HS-5 (cell line): ENCODE measurements at regions not wholly inside any gene's neighbourhood (a gene's known extent, or its start where the extent isn't known, plus 50 kb on each side); places are given as distances from the start of the nearest gene placed in this dataset.

ENCODE experiments used
- DNase-seq: peaks from one replicate; pipeline ENCODE4 v3.0.0-alpha.2; 2012; ENCODE audit warnings: low read depth

- DNase-seq: no peak
Measured at GRCh38 chr2:128817813-128818212, 499.1 kb upstream of the HS6ST1 start.

DNA sequence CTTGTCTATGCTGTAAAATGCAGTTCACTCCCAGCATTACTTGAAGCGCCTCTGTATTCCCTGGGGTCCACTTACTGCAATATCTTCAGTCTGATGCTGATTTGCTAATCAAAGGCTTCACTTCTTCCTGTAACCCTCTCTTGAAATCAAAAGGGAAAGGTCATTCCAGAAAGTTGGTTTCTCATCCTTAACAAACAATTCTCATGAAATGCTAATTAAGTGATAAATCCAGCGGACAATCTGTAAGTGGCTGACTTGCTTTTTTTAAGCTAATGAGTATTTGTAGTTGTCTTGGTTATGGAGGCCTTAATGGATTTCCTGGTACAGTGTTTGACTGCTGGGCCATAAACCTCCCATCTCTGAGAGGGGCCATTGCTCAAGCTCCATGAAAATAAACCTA is 499.6 kb upstream of the HS6ST1 start:
- no peak for DNase-seq

- no peak for DNase-seq
Measured at GRCh38 chr2:128818704-128819491, 500.2 kb upstream of the HS6ST1 start.

DNA sequence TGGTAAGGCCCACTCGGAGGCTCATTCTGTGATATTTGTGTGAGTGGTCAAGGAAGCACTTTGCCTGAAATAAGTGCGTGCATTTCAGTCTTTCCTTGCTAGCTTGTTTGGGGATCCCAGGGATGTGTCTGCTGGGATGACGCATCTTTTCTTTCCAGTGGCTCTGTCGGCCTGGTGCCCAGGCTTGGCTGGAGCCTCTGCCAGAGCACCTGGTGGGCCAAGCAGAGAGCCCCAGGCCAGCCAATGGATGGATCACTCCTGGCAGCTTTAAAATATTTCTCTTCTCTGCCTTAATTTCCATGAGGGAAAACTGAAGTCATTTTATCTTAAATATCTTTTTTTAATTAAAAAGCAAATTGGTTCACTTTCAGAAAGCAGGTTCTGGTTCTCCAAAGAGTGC is 501.8 kb upstream of the HS6ST1 start:
- DNase-seq: no peak

GRCh38 chr2:128821010-128821409 is 502.3 kb upstream of the HS6ST1 start:
- no peak for DNase-seq

- no peak for DNase-seq
Measured at GRCh38 chr2:128832946-128833663, 514.4 kb upstream of the HS6ST1 start.

DNA sequence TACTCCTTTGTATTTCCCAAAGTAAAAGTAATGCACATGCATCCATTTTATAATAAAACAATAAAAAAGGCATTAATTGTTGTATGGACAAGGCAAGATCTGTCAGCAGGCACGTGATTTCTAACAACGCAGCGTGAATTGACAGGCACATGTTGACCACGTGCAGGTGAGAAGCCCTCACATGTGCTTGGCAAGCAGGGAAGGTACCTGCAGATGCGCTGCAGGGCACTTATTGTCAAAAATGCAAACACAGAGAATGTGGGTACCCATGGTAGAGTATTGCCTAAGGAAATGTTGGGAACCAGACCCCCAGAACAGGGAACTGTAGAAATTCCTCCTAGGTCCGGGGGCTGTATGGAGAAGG is 515.0 kb upstream of the HS6ST1 start:
- no peak for DNase-seq

DNA sequence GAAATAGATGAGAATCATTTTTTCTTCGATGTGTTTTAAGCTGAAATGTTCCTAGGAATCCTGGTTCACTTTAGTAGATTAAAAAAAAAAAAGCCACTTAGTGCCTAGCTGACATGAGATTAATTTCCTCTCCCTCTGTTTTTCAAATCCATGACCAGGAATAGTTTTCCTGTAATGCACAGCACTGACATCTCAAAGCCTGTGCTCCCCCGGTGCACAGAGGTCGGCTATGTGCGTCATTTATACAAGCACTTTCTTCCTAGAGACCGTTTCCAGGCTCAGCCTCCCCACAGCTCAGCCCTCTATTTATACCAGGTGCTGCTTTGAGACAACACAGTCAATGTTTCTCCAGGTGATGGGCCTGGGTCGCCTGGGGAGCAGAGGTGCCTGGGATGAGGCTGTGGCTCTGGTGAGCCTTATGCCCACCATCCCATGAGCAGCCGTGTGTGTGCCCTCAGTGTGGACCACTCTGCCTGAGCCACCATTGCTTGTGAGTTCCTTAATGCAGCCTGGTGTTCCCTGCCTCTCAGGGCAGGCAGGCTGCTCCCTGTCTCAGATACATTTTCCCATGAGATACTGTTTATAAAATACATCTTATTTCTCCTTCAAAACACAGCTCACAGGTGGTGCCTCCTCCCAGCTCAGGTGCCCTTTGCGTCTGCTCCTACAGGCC is 515.7 kb upstream of the HS6ST1 start:
- DNase-seq: no peak

GRCh38 chr2:128834880-128835252 is 516.2 kb upstream of the HS6ST1 start:
- no peak for DNase-seq

DNA sequence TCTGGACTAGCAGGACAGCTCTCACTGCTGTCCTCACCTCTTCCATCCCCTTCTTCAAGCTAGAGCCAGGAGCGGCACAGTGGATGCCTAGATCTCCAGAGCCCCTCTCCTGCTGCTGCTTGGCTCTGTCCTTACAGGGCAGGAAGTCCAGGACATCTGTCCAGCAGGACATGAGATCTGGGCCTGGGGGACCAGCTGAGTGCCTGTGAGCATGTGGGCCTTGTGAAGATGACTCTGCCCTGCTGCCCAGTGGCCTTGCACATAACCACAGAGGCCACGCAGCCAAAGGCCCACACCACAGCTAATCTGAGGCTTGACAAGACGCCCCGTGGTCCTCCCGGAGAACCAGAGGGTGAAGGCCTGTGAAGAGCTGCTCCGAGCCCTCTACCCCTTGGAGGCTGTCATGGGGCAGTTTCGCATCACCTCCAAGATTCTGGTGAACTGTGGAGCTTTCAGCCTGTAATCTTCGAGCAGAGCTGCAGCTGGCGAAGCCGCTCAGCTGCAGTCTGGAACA is 516.7 kb upstream of the HS6ST1 start:
- no peak for DNase-seq

- no peak for DNase-seq
Measured at GRCh38 chr2:128835974-128836373, 517.3 kb upstream of the HS6ST1 start.

- DNase-seq: no peak
Measured at GRCh38 chr2:128836559-128837100, 518.0 kb upstream of the HS6ST1 start.

GRCh38 chr2:128838244-128838643 is 519.6 kb upstream of the HS6ST1 start:
- no peak for DNase-seq

DNA sequence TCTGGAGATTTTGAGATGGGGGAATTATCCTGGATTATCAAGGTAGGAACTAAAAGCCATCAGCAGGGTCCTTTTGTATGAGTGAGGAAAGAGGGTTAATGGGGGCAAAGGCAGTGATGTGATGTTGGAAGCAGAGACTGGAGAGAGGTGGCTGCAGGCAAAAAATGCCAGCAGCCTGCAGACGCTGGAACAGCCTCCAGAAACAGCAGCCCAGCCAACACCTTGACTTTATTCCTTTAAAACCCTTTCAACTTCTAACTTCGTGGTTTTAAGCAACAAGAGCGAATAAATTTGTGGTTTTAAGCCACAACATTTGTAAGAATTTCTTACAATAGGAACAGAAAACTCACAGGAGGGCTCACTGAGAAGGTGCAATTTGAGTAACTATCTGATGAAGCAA is 523.1 kb upstream of the HS6ST1 start:
- DNase-seq: no peak

DNA sequence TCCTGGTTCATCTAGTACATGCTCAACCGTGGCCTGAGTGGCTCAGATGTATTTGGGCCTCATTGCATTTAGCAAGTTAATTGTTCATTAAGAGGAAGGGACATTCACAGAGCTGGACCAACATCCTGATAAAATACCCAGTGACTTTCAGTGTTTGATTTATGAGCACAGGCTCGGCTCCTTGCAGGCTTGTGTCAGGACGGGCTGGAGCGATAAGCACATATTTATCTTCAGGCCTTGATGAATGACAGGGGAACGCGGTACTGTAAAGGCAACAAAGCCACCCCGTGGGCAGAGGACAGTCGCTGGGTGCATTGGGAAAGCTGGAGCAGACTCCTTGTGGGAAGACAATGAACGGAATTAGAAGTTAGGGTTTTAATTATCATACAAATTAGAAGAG is 548.6 kb upstream of the HS6ST1 start:
- DNase-seq: no peak

DNA sequence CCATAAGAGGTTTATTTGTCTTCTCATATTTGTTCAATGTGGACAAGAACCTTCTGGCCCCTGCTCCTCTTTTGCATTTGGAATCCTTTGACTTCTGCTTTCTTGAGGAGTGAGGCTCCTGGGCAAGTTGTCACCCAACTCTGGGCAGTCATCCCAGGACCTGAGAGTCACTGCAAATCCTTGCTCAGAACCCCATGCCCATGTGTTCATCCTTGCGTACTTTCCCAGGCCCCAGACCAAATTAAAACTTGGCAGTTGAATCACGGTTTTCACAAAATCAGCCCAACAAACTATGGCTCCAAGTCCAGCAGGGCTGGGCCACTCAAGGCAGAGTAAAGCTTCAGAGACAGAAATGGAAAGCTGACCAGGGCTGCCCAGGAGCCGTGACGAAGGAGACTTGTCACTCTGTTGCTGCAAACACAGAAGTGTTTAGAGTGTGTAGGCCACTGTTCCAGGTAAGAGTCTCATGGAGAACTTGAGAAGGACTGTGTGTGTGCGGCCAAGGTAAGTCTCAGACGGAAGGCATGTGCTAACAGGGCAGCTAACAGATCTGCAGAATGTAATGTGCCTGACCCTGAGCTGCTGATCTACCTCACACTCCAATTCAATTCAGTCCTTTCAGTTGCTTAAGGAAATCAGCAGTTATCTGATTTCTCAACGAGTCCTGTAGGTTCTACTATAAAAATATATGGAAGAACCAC is 549.4 kb upstream of the HS6ST1 start:
- DNase-seq: no peak

GRCh38 chr2:128868686-128869551 is 550.3 kb upstream of the HS6ST1 start:
- DNase-seq: peak; percentile 88

GRCh38 chr2:128874608-128875007 is 555.9 kb upstream of the HS6ST1 start:
- DNase-seq: no peak

DNA sequence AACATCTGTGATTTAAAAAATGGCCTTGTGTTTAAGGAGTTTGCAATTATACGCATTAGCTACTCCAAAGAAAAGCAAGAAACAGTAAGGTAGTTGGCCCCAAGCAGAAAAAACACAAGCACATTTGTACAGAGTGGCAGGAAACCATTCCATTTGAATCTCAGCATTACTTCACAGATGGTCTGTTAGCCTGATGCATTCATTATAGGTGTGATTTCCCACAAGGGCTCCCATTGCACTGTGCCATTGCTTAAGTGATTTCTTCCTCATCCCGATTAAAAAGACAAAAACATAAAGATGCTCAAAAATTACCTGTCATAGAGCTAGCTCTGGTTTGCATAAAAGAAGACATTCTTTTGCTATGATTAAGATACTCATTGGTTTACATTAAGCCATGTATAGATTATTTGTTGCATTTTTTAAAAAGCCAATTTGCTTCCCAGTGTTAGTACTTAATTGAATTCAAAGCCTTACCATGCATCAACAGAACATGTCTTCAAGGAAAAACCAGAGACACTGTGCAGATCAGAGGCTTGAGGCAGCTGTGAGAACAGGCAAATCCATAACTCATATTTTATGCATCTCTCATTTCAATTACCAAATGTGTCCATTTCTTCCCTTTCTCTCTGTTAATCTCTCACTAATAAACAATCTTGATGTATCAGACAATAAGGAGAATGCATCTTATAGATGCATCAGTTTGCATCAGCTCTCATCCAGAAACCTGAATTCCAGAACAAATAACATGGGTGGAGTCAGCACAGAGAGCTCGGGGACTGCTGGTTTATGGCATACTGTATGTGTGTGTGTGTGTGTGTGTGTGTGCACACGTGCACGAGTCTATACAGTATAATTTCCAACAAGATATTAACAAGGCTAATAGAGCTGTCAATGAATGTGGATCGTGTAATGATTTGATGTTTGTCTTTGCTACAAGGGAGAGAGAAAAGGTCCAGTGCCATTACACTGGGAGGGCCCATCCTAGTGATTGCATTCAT is 558.6 kb upstream of the HS6ST1 start:
- DNase-seq: no peak

- no peak for DNase-seq
Measured at GRCh38 chr2:128879161-128879560, 560.5 kb upstream of the HS6ST1 start.
